Astrocyte (in vitro differentiated cells and primary cell): ENCODE measurements at regions not wholly inside any gene's neighbourhood (a gene's known extent, or its start where the extent isn't known, plus 50 kb on each side); places are given as distances from the start of the nearest gene placed in this dataset.

Experiments used
- DNase-seq: peaks from one replicate; pipeline ENCODE4 v3.0.0-alpha.2; 2010; ENCODE audit warnings: low read depth
- FAIRE-seq: peaks from 2 replicates; lab custom pipeline; 2011; peaks lifted over from hg19 to GRCh38; lab: Jason Lieb, UNC
- H2AFZ ChIP-seq: 2 replicates; pipeline ENCODE4 v1.6.0; 2012; ENCODE audit warnings: low read depth, low read length, inconsistent platforms
- H3K27ac ChIP-seq: 2 replicates; pipeline ENCODE4 v1.5.1; 2011; ENCODE audit warnings: low read depth, low read length, inconsistent platforms
- H3K27me3 ChIP-seq: 2 replicates; pipeline ENCODE4 v1.6.0; 2011; ENCODE audit warnings: low read length, inconsistent platforms; ENCODE audit not compliant: insufficient read depth
- H3K36me3 ChIP-seq: 2 replicates; pipeline ENCODE4 v1.5.1; 2011; ENCODE audit warnings: low read length, inconsistent platforms; ENCODE audit not compliant: insufficient read depth
- H3K4me1 ChIP-seq: 2 replicates; pipeline ENCODE4 v1.5.1; 2011; ENCODE audit warnings: low read length, inconsistent platforms; ENCODE audit not compliant: insufficient read depth
- H3K4me2 ChIP-seq: 2 replicates; pipeline ENCODE4 v1.6.0; 2012; ENCODE audit warnings: low read length, inconsistent platforms
- H3K4me3 ChIP-seq: 2 replicates; pipeline ENCODE4 v1.5.1; 2011; ENCODE audit warnings: low read depth, mild to moderate bottlenecking, low read length, inconsistent platforms; ENCODE audit not compliant: insufficient read depth
- H3K79me2 ChIP-seq: 2 replicates; pipeline ENCODE4 v1.6.0; 2012; ENCODE audit warnings: mild to moderate bottlenecking, low read length, inconsistent platforms; ENCODE audit not compliant: insufficient read depth
- H3K9ac ChIP-seq: 2 replicates; pipeline ENCODE4 v1.6.0; 2012; ENCODE audit warnings: mild to moderate bottlenecking, low read length, inconsistent platforms
- H3K9me3 ChIP-seq: 2 replicates; pipeline ENCODE4 v1.5.1; 2012; ENCODE audit warnings: low read depth, mild to moderate bottlenecking, low read length, inconsistent platforms; ENCODE audit not compliant: insufficient read depth
- H4K20me1 ChIP-seq: 2 replicates; pipeline ENCODE4 v1.6.0; 2012; ENCODE audit warnings: low read length, inconsistent platforms; ENCODE audit not compliant: insufficient read depth
- H3K27ac Mint-ChIP-seq: one replicate; pipeline ENCODE4 v1.8.0; 2021; ENCODE audit warnings: mild to moderate bottlenecking, mixed read lengths; ENCODE audit not compliant: unreplicated experiment
- H3K27me3 Mint-ChIP-seq: one replicate; pipeline ENCODE4 v1.8.0; 2021; ENCODE audit warnings: low read depth, mixed read lengths; ENCODE audit not compliant: unreplicated experiment
- H3K36me3 Mint-ChIP-seq: one replicate; pipeline ENCODE4 v1.8.0; 2021; ENCODE audit warnings: low read depth, mixed read lengths; ENCODE audit not compliant: unreplicated experiment
- H3K4me1 Mint-ChIP-seq: one replicate; pipeline ENCODE4 v1.8.0; 2021; ENCODE audit warnings: low read depth, mixed read lengths; ENCODE audit not compliant: unreplicated experiment
- H3K4me3 Mint-ChIP-seq: one replicate; pipeline ENCODE4 v1.8.0; 2021; ENCODE audit warnings: mild to moderate bottlenecking, moderate library complexity, mixed read lengths; ENCODE audit not compliant: unreplicated experiment
- H3K9me3 Mint-ChIP-seq: one replicate; pipeline ENCODE4 v1.8.0; 2021; ENCODE audit warnings: mild to moderate bottlenecking, mixed read lengths; ENCODE audit not compliant: unreplicated experiment
- CTCF ChIP-seq: IDR thresholded peaks from 2 replicates; pipeline ENCODE4 v1.5.1; 2011; ENCODE audit warnings: low read depth, mild to moderate bottlenecking, inconsistent platforms, low read length, moderate library complexity; ENCODE audit not compliant: insufficient read depth
- EZH2 ChIP-seq: IDR thresholded peaks from 2 replicates; pipeline ENCODE4 v1.6.1; 2012; ENCODE audit warnings: mild to moderate bottlenecking, low read length, inconsistent platforms; ENCODE audit not compliant: insufficient read depth

DNA sequence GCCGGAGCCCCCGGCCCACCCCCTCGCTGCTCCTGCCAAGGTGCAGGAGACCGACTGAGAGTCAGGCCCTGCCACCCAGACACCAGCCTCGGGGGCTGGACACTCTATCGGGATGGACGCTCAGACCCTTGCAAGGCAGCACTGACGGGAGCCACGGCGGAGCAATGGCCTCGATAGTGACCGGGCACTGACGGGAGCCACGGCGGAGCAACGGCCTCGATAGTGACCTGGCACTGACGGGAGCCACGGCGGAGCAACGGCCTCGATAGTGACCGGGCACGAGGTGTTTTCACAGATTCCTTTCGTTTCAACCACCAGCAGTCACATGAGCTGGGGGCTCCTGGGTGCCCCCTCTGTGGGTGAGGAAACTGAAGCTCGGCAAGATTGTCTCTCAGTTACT lies 123.6 kb upstream of the PPP1R26 start:
- Histone ChIP-seq H3K4me2 (no peak overlapping the region), H3K27ac (no peak overlapping the region), H3K36me3 (no peaks in the 10 kb centered on the region), H3K9me3 (no peaks in the 10 kb centered on the region), H2AFZ (no peak overlapping the region), H3K4me3 (no peak overlapping the region), H3K4me1 (no peaks in the 10 kb centered on the region), H4K20me1 (no peaks in the 10 kb centered on the region), H3K9ac (no peak overlapping the region), H3K27me3 (no peaks in the 10 kb centered on the region), H3K79me2 (no peaks in the 10 kb centered on the region)
- Mint-ChIP-seq H3K4me1 (no peaks in the 10 kb centered on the region), H3K36me3 (peaks cover 4% of the 10 kb centered on the region), H3K27ac (no peak overlapping the region), H3K27me3 (peaks cover 37% of the 10 kb centered on the region), H3K4me3 (no peak overlapping the region), H3K9me3 (peaks cover 3% of the 10 kb centered on the region)
- no peak for FAIRE-seq
- TF ChIP-seq CTCF (no peak), EZH2 (no peak)
- no peak for DNase-seq

DNA sequence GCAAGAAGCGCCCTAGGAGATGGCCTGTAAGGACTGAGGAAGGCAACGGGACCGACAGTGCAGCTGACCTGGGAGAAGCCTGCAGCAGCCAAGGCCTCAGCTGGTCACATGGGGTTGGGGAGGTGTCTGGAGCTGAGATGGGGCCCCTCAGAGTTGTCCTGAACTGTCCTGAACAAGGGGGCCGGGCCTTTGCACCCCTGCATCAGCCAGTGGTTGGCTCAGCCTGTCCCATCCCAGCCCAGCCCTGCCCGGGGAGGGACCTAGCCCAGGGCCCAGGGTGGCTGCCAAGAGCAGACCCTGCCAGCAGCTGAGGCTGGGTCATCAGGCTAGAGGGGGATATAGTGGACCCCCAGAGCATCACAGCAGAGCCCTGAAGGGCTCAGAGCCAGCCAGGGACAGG lies 122.8 kb upstream of the PPP1R26 start:
- FAIRE-seq: no peak
- Mint-ChIP-seq H3K4me3 (no peak overlapping the region), H3K9me3 (peaks cover 3% of the 10 kb centered on the region)

More for the DNA sequence above, 122.8 kb upstream of the PPP1R26 start:
- H3K4me2 ChIP-seq: no peak overlapping the region
- H3K9ac ChIP-seq: no peak overlapping the region
- no peaks in the 10 kb centered on the region for H3K27me3 ChIP-seq
- no peaks in the 10 kb centered on the region for H4K20me1 ChIP-seq
- H3K4me1 Mint-ChIP-seq: no peaks in the 10 kb centered on the region
- H2AFZ ChIP-seq: no peak overlapping the region
- no peak overlapping the region for H3K4me3 ChIP-seq
- H3K4me1 ChIP-seq: no peaks in the 10 kb centered on the region
- DNase-seq: no peak
- H3K9me3 ChIP-seq: no peaks in the 10 kb centered on the region
- no peak for TF ChIP-seq EZH2
- TF ChIP-seq CTCF: no peak
- no peak overlapping the region for H3K27ac Mint-ChIP-seq
- peaks cover 4% of the 10 kb centered on the region for H3K36me3 Mint-ChIP-seq
- H3K27me3 Mint-ChIP-seq: peaks cover 32% of the 10 kb centered on the region
- H3K36me3 ChIP-seq: no peaks in the 10 kb centered on the region
- H3K79me2 ChIP-seq: no peaks in the 10 kb centered on the region
- H3K27ac ChIP-seq: no peak overlapping the region
